Sigmoid colon (tissue), 6 donors: ENCODE measurements at regions not wholly inside any gene's neighbourhood (a gene's known extent, or its start where the extent isn't known, plus 50 kb on each side); places are given as distances from the start of the nearest gene placed in this dataset.

Source experiments
- DNase-seq: peaks from one replicate; pipeline ENCODE4 v3.0.0-alpha.2; 2019
- H3K27ac ChIP-seq, 4 donors: fragments of 200-600 bp; sonication (generic); one replicate each; pipeline ENCODE4 v1.5.1; 2016 to 2019; ENCODE audit warnings: mild to moderate bottlenecking in 1 of 4
- H3K27me3 ChIP-seq, 3 donors: fragments of 200-600 bp; sonication (generic); one replicate each; pipeline ENCODE4 v1.5.1; 2019; ENCODE audit warnings: mild to moderate bottlenecking in 1 of 3
- H3K36me3 ChIP-seq, 4 donors: fragments of 200-600 bp; sonication (generic); one replicate each; pipeline ENCODE4 v1.5.1; 2016 to 2019
- H3K4me1 ChIP-seq, 4 donors: fragments of 200-600 bp; sonication (generic); one replicate each; pipeline ENCODE4 v1.5.1; 2017 to 2019
- H3K4me3 ChIP-seq, 4 donors: fragments of 200-600 bp; sonication (generic); one replicate each; pipeline ENCODE4 v1.5.1; 2017 to 2019; ENCODE audit warnings: mild to moderate bottlenecking in 2 of 4, moderate library complexity in 1 of 4
- H3K9me3 ChIP-seq, 4 donors: fragments of 200-600 bp in 3 of 4; sonication (generic) in 3 of 4; one replicate each; pipeline versions ENCODE4 v1.5.1 to v1.6.1; 2013 to 2019
- CTCF ChIP-seq, 4 experiments: fragments of 450-650 bp in 3 of 4; fragments of 200-600 bp in 1 of 4; IDR thresholded peaks; one replicate each; pipeline ENCODE4 v1.5.1; 2016 to 2019; ENCODE audit warnings: antibody characterized with exemption in 4 of 4, mild to moderate bottlenecking in 3 of 4, moderate library complexity in 2 of 4
- EP300 ChIP-seq, 4 donors: sonication (generic); formaldehyde crosslinking; IDR thresholded peaks; one replicate each; pipeline ENCODE4 v1.6.1; 2017; ENCODE audit warnings: antibody characterized with exemption in 4 of 4
- POLR2A ChIP-seq, 2 donors: fragments of 450-650 bp; IDR thresholded peaks; one replicate each; pipeline ENCODE4 v1.6.1; 2016; ENCODE audit warnings: antibody characterized with exemption in 2 of 2, mild to moderate bottlenecking in 2 of 2, moderate library complexity in 2 of 2
- POLR2AphosphoS5 ChIP-seq, 4 donors: sonication (generic); formaldehyde crosslinking; IDR thresholded peaks; one replicate each; pipeline ENCODE4 v1.6.1; 2017; ENCODE audit warnings: antibody characterized with exemption in 4 of 4
- WGBS, 2 donors: extraction: QIAGEN DNeasy Blood & Tissue Kit; methylation state at CpG; one replicate each; pipeline ENCODE4 v1.1.7; 2013; 5-methylcytosine and 5-hydroxymethylcytosine counted together
- intact Hi-C: fragments of 100-400 bp; cut with DNase I; formaldehyde crosslinking; loops from one replicate; pipeline ENCODE4 v1.15.1; 2023
- donor health status: healthy with polysubstance abuse.
- donor health status: healthy.

DNA sequence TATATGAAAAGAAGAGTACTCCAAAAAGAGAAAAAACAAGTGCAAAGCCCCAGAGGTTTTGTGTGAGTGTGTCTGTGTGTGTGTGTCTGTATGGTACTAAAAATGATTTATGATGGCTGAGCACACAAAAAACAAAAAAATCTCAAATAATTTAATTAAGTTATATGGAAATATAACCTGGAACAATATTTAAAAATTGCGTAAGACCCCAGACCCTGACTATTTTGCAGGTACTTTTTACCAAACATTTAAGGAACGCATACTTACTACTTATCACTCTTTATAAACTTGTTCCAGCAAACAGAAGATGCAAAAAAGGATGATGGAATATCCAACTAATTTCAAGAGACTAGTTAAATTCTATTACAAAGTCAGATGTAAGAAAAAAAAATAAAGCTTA, 317.4 kb upstream of the KCNH7 start:
- no peak for DNase-seq
- Histone ChIP-seq H3K27me3 (no peaks in the 10 kb centered on the region), H3K4me3 (no peak overlapping the region), H3K27ac (no peak overlapping the region), H3K36me3 (no peaks in the 10 kb centered on the region), H3K9me3 (no peaks in the 10 kb centered on the region), H3K4me1 (no peaks in the 10 kb centered on the region)
- 92 to 95% methylated on average over 2 of the region's 2 CpGs for WGBS, 2 donors
- TF ChIP-seq POLR2AphosphoS5 (IDR thresholded peaks at IDR 0.05) (no peak), EP300 (IDR thresholded peaks at IDR 0.05) (no peak), CTCF (IDR thresholded peaks at IDR 0.05) (no peak), POLR2A (IDR thresholded peaks at IDR 0.05) (no peak)
- intact Hi-C loops, result no loop called here

DNA sequence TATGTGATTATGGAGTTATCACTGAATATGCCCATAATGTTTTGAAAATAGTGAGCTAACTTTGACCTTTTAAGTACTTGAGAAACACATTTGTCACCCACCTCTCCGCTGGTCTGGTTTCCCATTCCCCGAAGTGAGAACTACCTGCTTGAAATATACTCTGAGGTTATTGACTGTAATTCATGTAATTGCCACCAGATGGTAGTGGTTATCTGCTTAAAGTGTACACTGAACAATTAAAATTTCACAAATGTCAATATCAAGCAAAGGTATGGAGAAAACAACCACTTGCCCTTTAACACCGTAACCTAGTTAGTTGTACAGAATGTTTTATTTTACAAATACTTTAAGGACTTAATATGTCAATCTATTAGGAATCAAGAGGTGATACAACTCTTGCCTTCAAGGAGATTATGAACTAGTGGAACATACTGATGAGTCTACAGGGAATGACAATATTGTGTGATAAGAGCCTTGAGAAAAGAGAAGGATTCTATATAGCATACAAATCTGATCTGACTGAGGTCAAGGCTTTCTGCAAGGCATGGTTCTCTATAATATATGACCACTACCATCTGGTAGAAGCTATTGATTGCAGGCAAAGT, 316.8 kb upstream of the KCNH7 start:
- Histone ChIP-seq H3K36me3 (no peaks in the 10 kb centered on the region), H3K4me3 (no peak overlapping the region), H3K9me3 (no peaks in the 10 kb centered on the region), H3K4me1 (no peaks in the 10 kb centered on the region), H3K27ac (no peak overlapping the region), H3K27me3 (no peaks in the 10 kb centered on the region)
- DNase-seq, result no peak
- TF ChIP-seq POLR2AphosphoS5 (IDR thresholded peaks at IDR 0.05) (no peak), CTCF (IDR thresholded peaks at IDR 0.05) (peak in 3 of 4 experiments; percentile 13 to 43 (median 35)), POLR2A (IDR thresholded peaks at IDR 0.05) (no peak), EP300 (IDR thresholded peaks at IDR 0.05) (no peak)
- WGBS, 2 donors, result 10 to 38% methylated on average over 3 of the region's 3 CpGs
- intact Hi-C loops, result no loop called here

- TF ChIP-seq CTCF (IDR thresholded peaks at IDR 0.05) (no peak), POLR2A (IDR thresholded peaks at IDR 0.05) (no peak), EP300 (IDR thresholded peaks at IDR 0.05) (no peak), POLR2AphosphoS5 (IDR thresholded peaks at IDR 0.05) (no peak)
- DNase-seq, result no peak
- Histone ChIP-seq H3K4me1 (no peaks in the 10 kb centered on the region), H3K27ac (no peak overlapping the region), H3K9me3 (peaks cover 0 to under 1% (median 0%) of the 10 kb centered on the region in 4 donors), H3K4me3 (no peak overlapping the region), H3K36me3 (no peaks in the 10 kb centered on the region), H3K27me3 (no peaks in the 10 kb centered on the region)
- intact Hi-C loops, result no loop called here
- 90 to 95% methylated on average over 2 of the region's 2 CpGs for WGBS, 2 donors
These were observed 304.1 kb upstream of the KCNH7 start for GRCh38 chr2:163142618-163143017.

DNA sequence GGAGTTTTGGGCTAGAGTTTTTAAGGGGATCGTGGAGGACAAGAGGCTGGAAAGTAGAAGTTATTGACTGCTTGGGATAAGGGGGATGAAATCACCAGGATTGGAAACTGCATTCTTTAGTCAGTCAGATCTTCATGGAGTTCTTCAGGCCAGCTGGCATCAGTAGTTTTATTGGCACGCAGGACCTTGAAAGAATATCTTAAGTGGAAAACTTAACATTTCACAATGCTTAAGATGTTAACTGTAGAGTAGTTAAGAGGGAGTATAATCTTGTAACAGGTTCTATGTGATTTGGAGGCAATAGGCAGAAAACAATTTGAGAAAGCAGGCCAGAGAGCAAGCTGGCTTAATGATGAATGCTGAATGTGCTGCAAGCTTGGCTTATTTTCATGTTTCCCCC, 300.4 kb upstream of the KCNH7 start:
- Histone ChIP-seq H3K27ac (no peak overlapping the region), H3K4me1 (no peaks in the 10 kb centered on the region), H3K36me3 (no peaks in the 10 kb centered on the region), H3K9me3 (peaks cover 0 to 3% (median 0%) of the 10 kb centered on the region in 4 donors), H3K4me3 (no peak overlapping the region), H3K27me3 (no peaks in the 10 kb centered on the region)
- no peak for DNase-seq
- TF ChIP-seq EP300 (IDR thresholded peaks at IDR 0.05) (no peak), CTCF (IDR thresholded peaks at IDR 0.05) (no peak), POLR2AphosphoS5 (IDR thresholded peaks at IDR 0.05) (no peak), POLR2A (IDR thresholded peaks at IDR 0.05) (no peak)
- intact Hi-C loops, result no loop called here
- 79 to 85% methylated on average over 2 of the region's 2 CpGs for WGBS, 2 donors

GRCh38 chr2:163135256-163135655, 296.7 kb upstream of the KCNH7 start:
- TF ChIP-seq CTCF (IDR thresholded peaks at IDR 0.05) (no peak), POLR2A (IDR thresholded peaks at IDR 0.05) (no peak), POLR2AphosphoS5 (IDR thresholded peaks at IDR 0.05) (no peak), EP300 (IDR thresholded peaks at IDR 0.05) (no peak)
- Histone ChIP-seq H3K36me3 (no peaks in the 10 kb centered on the region), H3K4me1 (no peaks in the 10 kb centered on the region), H3K9me3 (peaks cover 0 to 3% (median 0%) of the 10 kb centered on the region in 4 donors), H3K4me3 (no peak overlapping the region), H3K27ac (no peak overlapping the region), H3K27me3 (no peaks in the 10 kb centered on the region)
- 37 to 63% methylated on average over 1 of the region's 1 CpG for WGBS, 2 donors
- no peak for DNase-seq
- intact Hi-C loops, result no loop called here
